Astrocyte of the spinal cord (primary cell): ENCODE measurements at regions not wholly inside any gene's neighbourhood (a gene's known extent, or its start where the extent isn't known, plus 50 kb on each side); places are given as distances from the start of the nearest gene placed in this dataset.
"Not testable (repeated sequence)": the region's sequence is repeated elsewhere in the genome, so short reads cannot be mapped to it uniquely, and the experiment has no call there.

Source experiments
- DNase-seq: peaks from one replicate; pipeline ENCODE4 v3.0.0; 2011; ENCODE audit warnings: low read depth, low spot score
- H3K4me3 ChIP-seq: 2 replicates; pipeline ENCODE4 v1.5.1; 2011; ENCODE audit warnings: low read depth, mild to moderate bottlenecking, low read length, moderate library complexity
- CTCF ChIP-seq: IDR thresholded peaks from 2 replicates; pipeline ENCODE4 v1.5.1; 2012; ENCODE audit warnings: low read depth, mild to moderate bottlenecking, low read length, inconsistent platforms
- in situ Hi-C: cut with HindIII; loops from 2 replicates; pipeline ENCODE4 v1.10.0; 2017; ENCODE audit warnings: low sequenced_read_pairs

GRCh38 chr6:145567684-145568252, 167.6 kb downstream of the EPM2A start:
- no peak overlapping the region for H3K4me3 ChIP-seq
- DNase-seq: no peak
- TF ChIP-seq CTCF: no peak
- in situ Hi-C loops: no loop called here

GRCh38 chr6:145569140-145569539, 166.2 kb downstream of the EPM2A start:
- H3K4me3 ChIP-seq: no peak overlapping the region
- peak; percentile 31 for DNase-seq
- TF ChIP-seq CTCF: no peak
- in situ Hi-C loops: no loop called here

GRCh38 chr6:145570336-145570735, 165.0 kb downstream of the EPM2A start:
- H3K4me3 ChIP-seq, in situ Hi-C loops, DNase-seq: not testable (repeated sequence)

- in situ Hi-C loops, DNase-seq, H3K4me3 ChIP-seq: not testable (repeated sequence)
These were observed 161.1 kb downstream of the EPM2A start for GRCh38 chr6:145574269-145574668.
